ENCODE measurements at regions not wholly inside any gene's neighbourhood (a gene's known extent, or its start where the extent isn't known, plus 50 kb on each side); places are given as distances from the start of the nearest gene placed in this dataset.
"Not testable (repeated sequence)": the region's sequence is repeated elsewhere in the genome, so short reads cannot be mapped to it uniquely, and the experiment has no call there.

GRCh38 chr3:110400315-110400714 is 671.3 kb upstream of the NECTIN3 start:
- Mint-ChIP-seq H3K27ac (ENCODE audit: low read depth) (no peak overlapping the region), H3K4me1 (no peaks in the 10 kb centered on the region), H3K4me3 (no peak overlapping the region), H3K9me3 (peaks cover 18% of the 10 kb centered on the region), H3K36me3 (ENCODE audit: insufficient read depth) (no peaks in the 10 kb centered on the region), H3K27me3 (no peaks in the 10 kb centered on the region)
- ATAC-seq (replicated peaks; ENCODE audit: extremely low read depth, poor library complexity, severe bottlenecking) (no peak), DNase-seq (ENCODE audit: low spot score in 2 of 2) (no peak)

GRCh38 chr3:110405830-110406585 is 665.6 kb upstream of the NECTIN3 start:
- H3K4me3 Mint-ChIP-seq = no peak overlapping the region
- no peak overlapping the region for H3K27ac Mint-ChIP-seq (ENCODE audit: low read depth)
- ATAC-seq (replicated peaks; ENCODE audit: extremely low read depth, poor library complexity, severe bottlenecking) = no peak
- peaks cover 7% of the 10 kb centered on the region for H3K9me3 Mint-ChIP-seq
- peaks cover 1% of the 10 kb centered on the region for H3K36me3 Mint-ChIP-seq (ENCODE audit: insufficient read depth)
- H3K27me3 Mint-ChIP-seq = no peaks in the 10 kb centered on the region
- no peak for DNase-seq (ENCODE audit: low spot score in 2 of 2)
- H3K4me1 Mint-ChIP-seq = no peaks in the 10 kb centered on the region

GRCh38 chr3:110413266-110413665 is 658.4 kb upstream of the NECTIN3 start:
- H3K4me1 Mint-ChIP-seq = no peaks in the 10 kb centered on the region
- H3K27me3 Mint-ChIP-seq = peaks cover 9% of the 10 kb centered on the region
- no peaks in the 10 kb centered on the region for H3K9me3 Mint-ChIP-seq
- H3K4me3 Mint-ChIP-seq = no peak overlapping the region
- no peak overlapping the region for H3K27ac Mint-ChIP-seq (ENCODE audit: low read depth)
- ATAC-seq (replicated peaks; ENCODE audit: extremely low read depth, poor library complexity, severe bottlenecking) = no peak
- DNase-seq (ENCODE audit: low spot score in 2 of 2) = no peak
- H3K36me3 Mint-ChIP-seq (ENCODE audit: insufficient read depth) = no peaks in the 10 kb centered on the region

GRCh38 chr3:110413807-110414748 is 657.5 kb upstream of the NECTIN3 start:
- Mint-ChIP-seq H3K4me3 (no peak overlapping the region), H3K4me1 (no peaks in the 10 kb centered on the region), H3K27ac (ENCODE audit: low read depth) (no peak overlapping the region), H3K27me3 (peaks cover 9% of the 10 kb centered on the region), H3K9me3 (no peaks in the 10 kb centered on the region), H3K36me3 (ENCODE audit: insufficient read depth) (no peaks in the 10 kb centered on the region)
- DNase-seq (ENCODE audit: low spot score in 2 of 2) (no peak), ATAC-seq (replicated peaks; ENCODE audit: extremely low read depth, poor library complexity, severe bottlenecking) (no peak)

- Mint-ChIP-seq H3K36me3 (ENCODE audit: insufficient read depth) (no peaks in the 10 kb centered on the region), H3K4me3 (no peak overlapping the region), H3K27me3 (peaks cover 9% of the 10 kb centered on the region), H3K4me1 (no peaks in the 10 kb centered on the region), H3K27ac (ENCODE audit: low read depth) (no peak overlapping the region), H3K9me3 (no peaks in the 10 kb centered on the region)
- no peak for DNase-seq (ENCODE audit: low spot score in 2 of 2)
- no peak for ATAC-seq (replicated peaks; ENCODE audit: extremely low read depth, poor library complexity, severe bottlenecking)
These were observed 656.8 kb upstream of the NECTIN3 start for GRCh38 chr3:110414855-110415254.

GRCh38 chr3:110419096-110419495 is 652.5 kb upstream of the NECTIN3 start:
- no peak overlapping the region for H3K27ac Mint-ChIP-seq (ENCODE audit: low read depth)
- H3K27me3 Mint-ChIP-seq = no peaks in the 10 kb centered on the region
- H3K36me3 Mint-ChIP-seq (ENCODE audit: insufficient read depth) = no peaks in the 10 kb centered on the region
- H3K4me3 Mint-ChIP-seq = no peak overlapping the region
- ATAC-seq (replicated peaks; ENCODE audit: extremely low read depth, poor library complexity, severe bottlenecking) (no peak), DNase-seq (ENCODE audit: low spot score in 2 of 2) (no peak)
- peaks cover 5% of the 10 kb centered on the region for H3K4me1 Mint-ChIP-seq
- no peaks in the 10 kb centered on the region for H3K9me3 Mint-ChIP-seq

- Mint-ChIP-seq H3K27ac (ENCODE audit: low read depth) (no peak overlapping the region), H3K4me1 (peaks cover 5% of the 10 kb centered on the region), H3K9me3 (no peaks in the 10 kb centered on the region), H3K4me3 (no peak overlapping the region), H3K27me3 (no peaks in the 10 kb centered on the region), H3K36me3 (ENCODE audit: insufficient read depth) (no peaks in the 10 kb centered on the region)
- DNase-seq (ENCODE audit: low spot score in 2 of 2) (no peak), ATAC-seq (replicated peaks; ENCODE audit: extremely low read depth, poor library complexity, severe bottlenecking) (no peak)
These were observed 652.0 kb upstream of the NECTIN3 start for GRCh38 chr3:110419601-110420000.

GRCh38 chr3:110420158-110420641 is 651.4 kb upstream of the NECTIN3 start:
- H3K4me1 Mint-ChIP-seq = peaks cover 5% of the 10 kb centered on the region
- H3K36me3 Mint-ChIP-seq (ENCODE audit: insufficient read depth) = no peaks in the 10 kb centered on the region
- H3K27ac Mint-ChIP-seq (ENCODE audit: low read depth) = no peak overlapping the region
- ATAC-seq (replicated peaks; ENCODE audit: extremely low read depth, poor library complexity, severe bottlenecking) = no peak
- no peak for DNase-seq (ENCODE audit: low spot score in 2 of 2)
- H3K27me3 Mint-ChIP-seq = no peaks in the 10 kb centered on the region
- no peaks in the 10 kb centered on the region for H3K9me3 Mint-ChIP-seq
- no peak overlapping the region for H3K4me3 Mint-ChIP-seq

GRCh38 chr3:110423276-110423675 is 648.3 kb upstream of the NECTIN3 start:
- ATAC-seq (replicated peaks; ENCODE audit: extremely low read depth, poor library complexity, severe bottlenecking) = no peak
- H3K27ac Mint-ChIP-seq (ENCODE audit: low read depth) = no peak overlapping the region
- H3K4me3 Mint-ChIP-seq = no peak overlapping the region
- H3K4me1 Mint-ChIP-seq = peaks cover 5% of the 10 kb centered on the region
- H3K36me3 Mint-ChIP-seq (ENCODE audit: insufficient read depth) = no peaks in the 10 kb centered on the region
- no peaks in the 10 kb centered on the region for H3K9me3 Mint-ChIP-seq
- no peaks in the 10 kb centered on the region for H3K27me3 Mint-ChIP-seq
- no peak for DNase-seq (ENCODE audit: low spot score in 2 of 2)

GRCh38 chr3:110430146-110430545 is 641.5 kb upstream of the NECTIN3 start:
- H3K27me3 Mint-ChIP-seq = no peaks in the 10 kb centered on the region
- no peak overlapping the region for H3K4me3 Mint-ChIP-seq
- ATAC-seq (replicated peaks; ENCODE audit: extremely low read depth, poor library complexity, severe bottlenecking) = no peak
- no peak for DNase-seq (ENCODE audit: low spot score in 2 of 2)
- H3K9me3 Mint-ChIP-seq = no peaks in the 10 kb centered on the region
- no peaks in the 10 kb centered on the region for H3K4me1 Mint-ChIP-seq
- no peak overlapping the region for H3K27ac Mint-ChIP-seq (ENCODE audit: low read depth)
- no peaks in the 10 kb centered on the region for H3K36me3 Mint-ChIP-seq (ENCODE audit: insufficient read depth)

GRCh38 chr3:110436209-110436608 is 635.4 kb upstream of the NECTIN3 start:
- H3K36me3 Mint-ChIP-seq (ENCODE audit: insufficient read depth) = no peaks in the 10 kb centered on the region
- DNase-seq (ENCODE audit: low spot score in 2 of 2) = no peak
- no peak overlapping the region for H3K27ac Mint-ChIP-seq (ENCODE audit: low read depth)
- ATAC-seq (replicated peaks; ENCODE audit: extremely low read depth, poor library complexity, severe bottlenecking) = no peak
- no peaks in the 10 kb centered on the region for H3K4me1 Mint-ChIP-seq
- H3K4me3 Mint-ChIP-seq = no peak overlapping the region
- H3K9me3 Mint-ChIP-seq = no peaks in the 10 kb centered on the region
- no peaks in the 10 kb centered on the region for H3K27me3 Mint-ChIP-seq

GRCh38 chr3:110440066-110440653 is 631.5 kb upstream of the NECTIN3 start:
- DNase-seq (ENCODE audit: low spot score in 2 of 2); H3K9me3 Mint-ChIP-seq; H3K27me3 Mint-ChIP-seq; H3K4me1 Mint-ChIP-seq; H3K27ac Mint-ChIP-seq (ENCODE audit: low read depth); H3K36me3 Mint-ChIP-seq (ENCODE audit: insufficient read depth); H3K4me3 Mint-ChIP-seq; ATAC-seq (replicated peaks; ENCODE audit: extremely low read depth, poor library complexity, severe bottlenecking): not testable (repeated sequence)

All from central memory CD8-positive, alpha-beta T cell (primary cell).